ENCODE measurements at regions not wholly inside any gene's neighbourhood (a gene's known extent, or its start where the extent isn't known, plus 50 kb on each side); places are given as distances from the start of the nearest gene placed in this dataset.

DNA sequence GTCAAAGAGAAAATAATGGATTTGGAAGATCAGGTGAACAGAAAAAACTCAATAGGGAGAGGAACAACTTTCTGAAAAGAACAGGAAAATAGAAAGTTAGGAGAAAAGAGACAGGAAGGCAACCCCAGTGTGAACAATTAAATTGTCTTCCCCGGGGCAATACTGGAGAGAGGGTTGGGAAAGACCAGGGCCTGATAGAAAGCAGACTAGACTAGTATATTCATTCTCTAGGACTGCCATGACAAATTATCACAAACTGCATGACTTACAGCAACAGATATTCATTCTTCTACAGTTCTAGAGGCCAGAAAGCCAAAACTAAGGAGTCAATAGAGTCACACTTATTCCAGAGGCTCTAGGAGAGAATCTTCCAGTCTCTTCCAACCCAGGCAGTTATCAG lies 482.8 kb downstream of the SOX6 start:
- Histone ChIP-seq H3K4me3 (no peak overlapping the region), H3K4me2 (no peak overlapping the region), H3K9me2 (ENCODE audit: insufficient read depth) (peaks cover 15% of the 10 kb centered on the region; the same call in 1 of the 2 replicates), H2AFZ (no peak overlapping the region), H3K4me1 (ENCODE audit: insufficient read depth) (peaks cover 12% of the 10 kb centered on the region), H3K27ac (ENCODE audit: low read depth) (no peak overlapping the region), H4K20me1 (replicated peaks; ENCODE audit: insufficient read depth) (no peaks in the 10 kb centered on the region), H3K27me3 (ENCODE audit: insufficient read depth) (no peaks in the 10 kb centered on the region), H3K36me3 (ENCODE audit: insufficient read depth) (no peaks in the 10 kb centered on the region), H3K79me2 (replicated peaks; ENCODE audit: insufficient read depth) (no peaks in the 10 kb centered on the region), H3F3A (replicated peaks; ENCODE audit: low read depth) (no peaks in the 10 kb centered on the region)
- Mint-ChIP-seq H3K9me3 (peaks cover 3% of the 10 kb centered on the region; the same call in 1 of the 3 replicates), H3K36me3 (ENCODE audit: low read depth) (no peaks in the 10 kb centered on the region), H3K4me1 (peaks cover 23% of the 10 kb centered on the region), H3K27ac (no peak overlapping the region), H3K27me3 (ENCODE audit: insufficient read depth, low read depth, poor library complexity) (peaks cover 10% of the 10 kb centered on the region), H3K4me3 (no peak overlapping the region)
- ATAC-seq (no peak), DNase-seq (ENCODE audit: low spot score) (no peak)
- TF ChIP-seq, protein P1, sequence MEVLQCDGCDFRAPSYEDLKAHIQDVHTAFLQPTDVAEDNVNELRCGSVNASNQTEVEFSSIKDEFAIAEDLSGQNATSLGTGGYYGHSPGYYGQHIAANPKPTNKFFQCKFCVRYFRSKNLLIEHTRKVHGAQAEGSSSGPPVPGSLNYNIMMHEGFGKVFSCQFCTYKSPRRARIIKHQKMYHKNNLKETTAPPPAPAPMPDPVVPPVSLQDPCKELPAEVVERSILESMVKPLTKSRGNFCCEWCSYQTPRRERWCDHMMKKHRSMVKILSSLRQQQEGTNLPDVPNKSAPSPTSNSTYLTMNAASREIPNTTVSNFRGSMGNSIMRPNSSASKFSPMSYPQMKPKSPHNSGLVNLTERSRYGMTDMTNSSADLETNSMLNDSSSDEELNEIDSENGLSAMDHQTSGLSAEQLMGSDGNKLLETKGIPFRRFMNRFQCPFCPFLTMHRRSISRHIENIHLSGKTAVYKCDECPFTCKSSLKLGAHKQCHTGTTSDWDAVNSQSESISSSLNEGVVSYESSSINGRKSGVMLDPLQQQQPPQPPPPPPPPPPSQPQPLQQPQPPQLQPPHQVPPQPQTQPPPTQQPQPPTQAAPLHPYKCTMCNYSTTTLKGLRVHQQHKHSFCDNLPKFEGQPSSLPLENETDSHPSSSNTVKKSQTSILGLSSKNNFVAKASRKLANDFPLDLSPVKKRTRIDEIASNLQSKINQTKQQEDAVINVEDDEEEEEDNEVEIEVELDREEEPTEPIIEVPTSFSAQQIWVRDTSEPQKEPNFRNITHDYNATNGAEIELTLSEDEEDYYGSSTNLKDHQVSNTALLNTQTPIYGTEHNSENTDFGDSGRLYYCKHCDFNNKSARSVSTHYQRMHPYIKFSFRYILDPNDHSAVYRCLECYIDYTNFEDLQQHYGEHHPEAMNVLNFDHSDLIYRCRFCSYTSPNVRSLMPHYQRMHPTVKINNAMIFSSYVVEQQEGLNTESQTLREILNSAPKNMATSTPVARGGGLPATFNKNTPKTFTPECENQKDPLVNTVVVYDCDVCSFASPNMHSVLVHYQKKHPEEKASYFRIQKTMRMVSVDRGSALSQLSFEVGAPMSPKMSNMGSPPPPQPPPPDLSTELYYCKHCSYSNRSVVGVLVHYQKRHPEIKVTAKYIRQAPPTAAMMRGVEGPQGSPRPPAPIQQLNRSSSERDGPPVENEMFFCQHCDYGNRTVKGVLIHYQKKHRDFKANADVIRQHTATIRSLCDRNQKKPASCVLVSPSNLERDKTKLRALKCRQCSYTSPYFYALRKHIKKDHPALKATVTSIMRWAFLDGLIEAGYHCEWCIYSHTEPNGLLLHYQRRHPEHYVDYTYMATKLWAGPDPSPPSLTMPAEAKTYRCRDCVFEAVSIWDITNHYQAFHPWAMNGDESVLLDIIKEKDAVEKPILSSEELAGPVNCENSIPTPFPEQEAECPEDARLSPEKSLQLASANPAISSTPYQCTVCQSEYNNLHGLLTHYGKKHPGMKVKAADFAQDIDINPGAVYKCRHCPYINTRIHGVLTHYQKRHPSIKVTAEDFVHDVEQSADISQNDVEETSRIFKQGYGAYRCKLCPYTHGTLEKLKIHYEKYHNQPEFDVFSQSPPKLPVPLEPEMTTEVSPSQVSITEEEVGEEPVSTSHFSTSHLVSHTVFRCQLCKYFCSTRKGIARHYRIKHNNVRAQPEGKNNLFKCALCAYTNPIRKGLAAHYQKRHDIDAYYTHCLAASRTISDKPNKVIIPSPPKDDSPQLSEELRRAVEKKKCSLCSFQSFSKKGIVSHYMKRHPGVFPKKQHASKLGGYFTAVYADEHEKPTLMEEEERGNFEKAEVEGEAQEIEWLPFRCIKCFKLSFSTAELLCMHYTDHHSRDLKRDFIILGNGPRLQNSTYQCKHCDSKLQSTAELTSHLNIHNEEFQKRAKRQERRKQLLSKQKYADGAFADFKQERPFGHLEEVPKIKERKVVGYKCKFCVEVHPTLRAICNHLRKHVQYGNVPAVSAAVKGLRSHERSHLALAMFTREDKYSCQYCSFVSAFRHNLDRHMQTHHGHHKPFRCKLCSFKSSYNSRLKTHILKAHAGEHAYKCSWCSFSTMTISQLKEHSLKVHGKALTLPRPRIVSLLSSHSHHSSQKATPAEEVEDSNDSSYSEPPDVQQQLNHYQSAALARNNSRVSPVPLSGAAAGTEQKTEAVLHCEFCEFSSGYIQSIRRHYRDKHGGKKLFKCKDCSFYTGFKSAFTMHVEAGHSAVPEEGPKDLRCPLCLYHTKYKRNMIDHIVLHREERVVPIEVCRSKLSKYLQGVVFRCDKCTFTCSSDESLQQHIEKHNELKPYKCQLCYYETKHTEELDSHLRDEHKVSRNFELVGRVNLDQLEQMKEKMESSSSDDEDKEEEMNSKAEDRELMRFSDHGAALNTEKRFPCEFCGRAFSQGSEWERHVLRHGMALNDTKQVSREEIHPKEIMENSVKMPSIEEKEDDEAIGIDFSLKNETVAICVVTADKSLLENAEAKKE (CRISPR knock-in tag; IDR thresholded peaks at IDR 0.05), result no peak
- TF ChIP-seq CREB1 (CRISPR knock-in tag; IDR thresholded peaks at IDR 0.05; ENCODE audit: low read depth), result no peak
- TF ChIP-seq NANOG (IDR thresholded peaks at IDR 0.05; ENCODE audit: borderline replicate concordance), result no peak
- TF ChIP-seq, protein P2, sequence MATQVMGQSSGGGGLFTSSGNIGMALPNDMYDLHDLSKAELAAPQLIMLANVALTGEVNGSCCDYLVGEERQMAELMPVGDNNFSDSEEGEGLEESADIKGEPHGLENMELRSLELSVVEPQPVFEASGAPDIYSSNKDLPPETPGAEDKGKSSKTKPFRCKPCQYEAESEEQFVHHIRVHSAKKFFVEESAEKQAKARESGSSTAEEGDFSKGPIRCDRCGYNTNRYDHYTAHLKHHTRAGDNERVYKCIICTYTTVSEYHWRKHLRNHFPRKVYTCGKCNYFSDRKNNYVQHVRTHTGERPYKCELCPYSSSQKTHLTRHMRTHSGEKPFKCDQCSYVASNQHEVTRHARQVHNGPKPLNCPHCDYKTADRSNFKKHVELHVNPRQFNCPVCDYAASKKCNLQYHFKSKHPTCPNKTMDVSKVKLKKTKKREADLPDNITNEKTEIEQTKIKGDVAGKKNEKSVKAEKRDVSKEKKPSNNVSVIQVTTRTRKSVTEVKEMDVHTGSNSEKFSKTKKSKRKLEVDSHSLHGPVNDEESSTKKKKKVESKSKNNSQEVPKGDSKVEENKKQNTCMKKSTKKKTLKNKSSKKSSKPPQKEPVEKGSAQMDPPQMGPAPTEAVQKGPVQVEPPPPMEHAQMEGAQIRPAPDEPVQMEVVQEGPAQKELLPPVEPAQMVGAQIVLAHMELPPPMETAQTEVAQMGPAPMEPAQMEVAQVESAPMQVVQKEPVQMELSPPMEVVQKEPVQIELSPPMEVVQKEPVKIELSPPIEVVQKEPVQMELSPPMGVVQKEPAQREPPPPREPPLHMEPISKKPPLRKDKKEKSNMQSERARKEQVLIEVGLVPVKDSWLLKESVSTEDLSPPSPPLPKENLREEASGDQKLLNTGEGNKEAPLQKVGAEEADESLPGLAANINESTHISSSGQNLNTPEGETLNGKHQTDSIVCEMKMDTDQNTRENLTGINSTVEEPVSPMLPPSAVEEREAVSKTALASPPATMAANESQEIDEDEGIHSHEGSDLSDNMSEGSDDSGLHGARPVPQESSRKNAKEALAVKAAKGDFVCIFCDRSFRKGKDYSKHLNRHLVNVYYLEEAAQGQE (IDR thresholded peaks at IDR 0.05; ENCODE audit: unreplicated experiment), result no peak
- no peak for TF ChIP-seq POLR2AphosphoS5 (IDR thresholded peaks at IDR 0.05; ENCODE audit: low read depth)
- TF ChIP-seq EZH2 (IDR thresholded peaks at IDR 0.05; ENCODE audit: low read depth, unreplicated experiment), result no peak
- no peak for TF ChIP-seq ZNF114 (CRISPR knock-in tag; IDR thresholded peaks at IDR 0.05)
- TF ChIP-seq, protein P3, sequence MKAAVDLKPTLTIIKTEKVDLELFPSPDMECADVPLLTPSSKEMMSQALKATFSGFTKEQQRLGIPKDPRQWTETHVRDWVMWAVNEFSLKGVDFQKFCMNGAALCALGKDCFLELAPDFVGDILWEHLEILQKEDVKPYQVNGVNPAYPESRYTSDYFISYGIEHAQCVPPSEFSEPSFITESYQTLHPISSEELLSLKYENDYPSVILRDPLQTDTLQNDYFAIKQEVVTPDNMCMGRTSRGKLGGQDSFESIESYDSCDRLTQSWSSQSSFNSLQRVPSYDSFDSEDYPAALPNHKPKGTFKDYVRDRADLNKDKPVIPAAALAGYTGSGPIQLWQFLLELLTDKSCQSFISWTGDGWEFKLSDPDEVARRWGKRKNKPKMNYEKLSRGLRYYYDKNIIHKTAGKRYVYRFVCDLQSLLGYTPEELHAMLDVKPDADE (IDR thresholded peaks at IDR 0.05), result no peak
- TF ChIP-seq, protein P4, sequence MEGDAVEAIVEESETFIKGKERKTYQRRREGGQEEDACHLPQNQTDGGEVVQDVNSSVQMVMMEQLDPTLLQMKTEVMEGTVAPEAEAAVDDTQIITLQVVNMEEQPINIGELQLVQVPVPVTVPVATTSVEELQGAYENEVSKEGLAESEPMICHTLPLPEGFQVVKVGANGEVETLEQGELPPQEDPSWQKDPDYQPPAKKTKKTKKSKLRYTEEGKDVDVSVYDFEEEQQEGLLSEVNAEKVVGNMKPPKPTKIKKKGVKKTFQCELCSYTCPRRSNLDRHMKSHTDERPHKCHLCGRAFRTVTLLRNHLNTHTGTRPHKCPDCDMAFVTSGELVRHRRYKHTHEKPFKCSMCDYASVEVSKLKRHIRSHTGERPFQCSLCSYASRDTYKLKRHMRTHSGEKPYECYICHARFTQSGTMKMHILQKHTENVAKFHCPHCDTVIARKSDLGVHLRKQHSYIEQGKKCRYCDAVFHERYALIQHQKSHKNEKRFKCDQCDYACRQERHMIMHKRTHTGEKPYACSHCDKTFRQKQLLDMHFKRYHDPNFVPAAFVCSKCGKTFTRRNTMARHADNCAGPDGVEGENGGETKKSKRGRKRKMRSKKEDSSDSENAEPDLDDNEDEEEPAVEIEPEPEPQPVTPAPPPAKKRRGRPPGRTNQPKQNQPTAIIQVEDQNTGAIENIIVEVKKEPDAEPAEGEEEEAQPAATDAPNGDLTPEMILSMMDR (conservative IDR thresholded peaks at IDR 0.05; ENCODE audit: low read depth in 2 of 2), result no peak
- TF ChIP-seq STAT1 (IDR thresholded peaks at IDR 0.05; ENCODE audit: unreplicated experiment), result no peak
- no peak for TF ChIP-seq ZNF331 (CRISPR knock-in tag; IDR thresholded peaks at IDR 0.05; ENCODE audit: low read depth)
- no peak for TF ChIP-seq JUNB (IDR thresholded peaks at IDR 0.05; ENCODE audit: unreplicated experiment)
- no peak for TF ChIP-seq EZH2phosphoT487 (IDR thresholded peaks at IDR 0.05; ENCODE audit: unreplicated experiment)
